ENCODE measurements at regions not wholly inside any gene's neighbourhood (a gene's known extent, or its start where the extent isn't known, plus 50 kb on each side); places are given as distances from the start of the nearest gene placed in this dataset.

- TF ChIP-seq CTCF (IDR thresholded peaks at IDR 0.05), result no peak
- TF ChIP-seq POLR2A (IDR thresholded peaks at IDR 0.05), result no peak
Observed at GRCh38 chr17:36848008-36848902, 89.0 kb upstream of the LHX1 start.

Measured in right lobe of liver (tissue), 4 donors.